Loucy (cell line): ENCODE measurements at regions not wholly inside any gene's neighbourhood (a gene's known extent, or its start where the extent isn't known, plus 50 kb on each side); places are given as distances from the start of the nearest gene placed in this dataset.
A peak's percentile ranks its signal among the peaks of the same experiment; 100 is the strongest.

Experiments used
- H2AFZ ChIP-seq: fragments of 200-600 bp; sonication (generic); 2 replicates; pipeline ENCODE4 v1.6.0; 2016; ENCODE audit warnings: antibody characterized with exemption, mild to moderate bottlenecking, low read length, moderate library complexity
- H3F3A ChIP-seq: fragments of 200-600 bp; 2 replicates; pipeline ENCODE4 v1.6.0; 2016; ENCODE audit warnings: antibody characterized with exemption, low read depth, mild to moderate bottlenecking
- H3K27me3 ChIP-seq: fragments of 200-600 bp; sonication (generic); 2 replicates; pipeline ENCODE4 v1.6.1; 2014; ENCODE audit warnings: low read length, mild to moderate bottlenecking; ENCODE audit not compliant: insufficient read depth, poor library complexity, severe bottlenecking
- H3K36me3 ChIP-seq: fragments of 200-600 bp; sonication (generic); 2 replicates; pipeline ENCODE4 v1.6.1; 2016; ENCODE audit warnings: low read length; ENCODE audit not compliant: insufficient read depth
- H3K4me1 ChIP-seq: fragments of 200-600 bp; sonication (generic); 2 replicates; pipeline ENCODE4 v1.5.1; 2014; ENCODE audit warnings: low read length, mild to moderate bottlenecking; ENCODE audit not compliant: insufficient read depth, poor library complexity, severe bottlenecking
- H3K4me2 ChIP-seq: fragments of 200-600 bp; sonication (generic); 2 replicates; pipeline ENCODE4 v1.6.0; 2014; ENCODE audit warnings: antibody characterized with exemption, low read length, low read depth, mild to moderate bottlenecking; ENCODE audit not compliant: poor library complexity, severe bottlenecking
- H3K4me3 ChIP-seq: fragments of 200-600 bp; sonication (generic); 2 replicates; pipeline ENCODE4 v1.5.1; 2014; ENCODE audit warnings: low read length, mild to moderate bottlenecking, mixed read lengths; ENCODE audit not compliant: poor library complexity, severe bottlenecking
- H3K79me2 ChIP-seq: fragments of 200-600 bp; sonication (generic); 2 replicates; pipeline ENCODE4 v1.6.1; 2014; ENCODE audit warnings: low read length; ENCODE audit not compliant: insufficient read depth
- H3K9ac ChIP-seq: fragments of 200-600 bp; sonication (generic); 2 replicates; pipeline ENCODE4 v1.6.0; 2014; ENCODE audit warnings: mild to moderate bottlenecking, low read depth, low read length, moderate library complexity; ENCODE audit not compliant: poor library complexity, severe bottlenecking
- H3K9me2 ChIP-seq: fragments of 200-600 bp; sonication (generic); replicated peaks from 2 replicates; pipeline ENCODE4 v1.6.1; 2016; ENCODE audit warnings: low read depth, low read length, mixed read lengths
- H3K9me3 ChIP-seq: fragments of 200-600 bp; sonication (generic); 2 replicates; pipeline ENCODE4 v1.6.1; 2014; ENCODE audit warnings: mild to moderate bottlenecking, antibody characterized with exemption, low read length, low read depth; ENCODE audit not compliant: insufficient read depth
- H4K20me1 ChIP-seq: fragments of 200-600 bp; sonication (generic); 2 replicates; pipeline ENCODE4 v1.6.0; 2014; ENCODE audit warnings: antibody characterized with exemption, low read length, mild to moderate bottlenecking; ENCODE audit not compliant: insufficient read depth, poor library complexity, severe bottlenecking
- CTCF ChIP-seq: fragments of 200-600 bp; sonication (generic); conservative IDR thresholded peaks from 2 replicates; pipeline ENCODE4 v1.5.1; 2014; ENCODE audit warnings: mild to moderate bottlenecking, antibody characterized with exemption, low read length
- EZH2phosphoT487 ChIP-seq: fragments of 200-600 bp; IDR thresholded peaks from 2 replicates; pipeline ENCODE4 v1.6.1; 2018; ENCODE audit warnings: antibody characterized with exemption, mild to moderate bottlenecking, moderate library complexity, borderline replicate concordance

DNA sequence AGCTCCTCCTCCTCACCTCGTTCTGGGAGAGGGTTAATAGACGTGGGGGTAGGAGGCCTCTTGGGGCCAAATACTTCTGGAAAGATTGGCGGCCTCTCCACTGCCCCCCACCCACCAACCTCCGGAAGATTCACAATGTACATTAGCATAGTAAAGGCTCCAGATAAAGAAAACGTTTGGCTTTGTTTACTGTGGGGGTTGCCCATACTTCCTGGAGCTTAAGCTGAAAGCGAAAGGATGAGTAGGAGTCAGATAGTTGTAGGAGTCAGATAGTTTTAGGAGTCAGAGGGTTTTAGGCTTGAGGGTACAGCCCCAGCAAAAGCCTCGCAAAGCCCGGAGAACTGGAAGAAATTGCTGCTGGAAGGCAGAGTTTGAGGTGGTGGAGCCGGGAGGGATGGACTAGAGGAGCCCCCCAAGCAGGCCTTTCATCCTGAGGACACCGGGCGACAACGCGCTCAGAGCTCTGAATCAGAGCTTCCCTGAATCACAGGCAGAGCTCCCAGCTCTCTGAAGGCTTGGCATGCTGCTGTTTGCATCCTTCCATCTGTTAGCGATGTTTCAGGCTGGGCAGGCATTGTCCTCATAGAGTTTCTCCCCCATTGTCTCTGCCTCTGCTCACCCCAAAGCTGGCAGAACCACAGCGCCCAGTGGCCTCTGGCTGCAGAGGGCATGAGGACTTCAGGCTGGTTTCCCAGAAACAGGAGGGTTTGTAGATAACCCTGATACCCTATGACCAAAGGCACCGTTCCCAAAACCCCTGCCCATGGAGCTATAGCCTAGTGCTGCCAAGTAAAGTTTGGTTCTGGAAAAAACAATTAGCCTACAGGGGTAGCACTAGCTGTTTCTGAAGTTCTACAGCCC is 280.7 kb downstream of the BCOR start:
- H3K9ac ChIP-seq = peak overlapping the region; percentile 22
- H4K20me1 ChIP-seq = no peaks in the 10 kb centered on the region
- no peaks in the 10 kb centered on the region for H3K79me2 ChIP-seq
- no peaks in the 10 kb centered on the region for H3K9me3 ChIP-seq
- no peak overlapping the region for H2AFZ ChIP-seq
- H3K4me1 ChIP-seq = peaks cover 39% of the 10 kb centered on the region
- H3K36me3 ChIP-seq = no peaks in the 10 kb centered on the region
- H3K27me3 ChIP-seq = no peaks in the 10 kb centered on the region
- no peak overlapping the region for H3K4me3 ChIP-seq
- TF ChIP-seq EZH2phosphoT487 = no peak
- no peaks in the 10 kb centered on the region for H3F3A ChIP-seq
- no peak overlapping the region for H3K4me2 ChIP-seq
- no peaks in the 10 kb centered on the region for H3K9me2 ChIP-seq

- TF ChIP-seq CTCF (no peak), EZH2phosphoT487 (no peak)
- H3K36me3 ChIP-seq = no peaks in the 10 kb centered on the region
- H3K27me3 ChIP-seq = no peaks in the 10 kb centered on the region
- H3F3A ChIP-seq = no peaks in the 10 kb centered on the region
- H3K4me3 ChIP-seq = no peak overlapping the region
- H3K4me1 ChIP-seq = peaks cover 39% of the 10 kb centered on the region
- peak overlapping the region; percentile 47 for H3K9ac ChIP-seq
- H3K4me2 ChIP-seq = peak overlapping the region; percentile 48
- H4K20me1 ChIP-seq = no peaks in the 10 kb centered on the region
- H2AFZ ChIP-seq = no peak overlapping the region
- no peaks in the 10 kb centered on the region for H3K79me2 ChIP-seq
- no peaks in the 10 kb centered on the region for H3K9me3 ChIP-seq
- no peaks in the 10 kb centered on the region for H3K9me2 ChIP-seq
Observed at GRCh38 chrX:39817754-39818470, 279.8 kb downstream of the BCOR start.

- Histone ChIP-seq H3K4me1 (peaks cover 43% of the 10 kb centered on the region), H3K79me2 (no peaks in the 10 kb centered on the region), H4K20me1 (no peaks in the 10 kb centered on the region), H3K9me2 (no peaks in the 10 kb centered on the region), H3K4me3 (no peak overlapping the region), H2AFZ (no peak overlapping the region), H3K36me3 (no peaks in the 10 kb centered on the region), H3F3A (no peaks in the 10 kb centered on the region), H3K4me2 (peak overlapping the region; percentile 48), H3K9me3 (no peaks in the 10 kb centered on the region), H3K9ac (peak overlapping the region; percentile 47), H3K27me3 (no peaks in the 10 kb centered on the region)
- no peak for TF ChIP-seq CTCF
- TF ChIP-seq EZH2phosphoT487 = no peak
Observed at GRCh38 chrX:39818750-39819149, 279.0 kb downstream of the BCOR start.
